SK-N-SH treated with all-trans-retinoic acid at 6 μM for 48 hours (cell line): ENCODE measurements at regions not wholly inside any gene's neighbourhood (a gene's known extent, or its start where the extent isn't known, plus 50 kb on each side); places are given as distances from the start of the nearest gene placed in this dataset.

ENCODE experiments used
- ARNTL ChIP-seq: fragments of 450-650 bp; formaldehyde crosslinking; IDR thresholded peaks from 2 replicates; pipeline ENCODE4 v1.5.0; 2020; ENCODE audit warnings: low read depth, mild to moderate bottlenecking, moderate library complexity, borderline replicate concordance
- CSDC2 ChIP-seq: fragments of 250-450 bp; sonication (Bioruptor Pico); IDR thresholded peaks from 2 replicates; pipeline ENCODE4 v1.5.0; 2020; ENCODE audit warnings: mild to moderate bottlenecking, moderate library complexity
- ESRRG ChIP-seq: fragments of 250-450 bp; sonication (Bioruptor Pico); IDR thresholded peaks from 2 replicates; pipeline ENCODE4 v1.6.1; 2021; ENCODE audit warnings: mild to moderate bottlenecking
- RARB ChIP-seq: fragments of 250-450 bp; sonication (Bioruptor Pico); IDR thresholded peaks from 2 replicates; pipeline ENCODE4 v1.8.0; 2021; ENCODE audit warnings: mild to moderate bottlenecking, moderate library complexity
- TOX ChIP-seq: fragments of 250-450 bp; sonication (Bioruptor Pico); IDR thresholded peaks from 2 replicates; pipeline ENCODE4 v1.8.0; 2021; ENCODE audit warnings: mild to moderate bottlenecking, moderate library complexity, borderline replicate concordance
- ZC3H10 ChIP-seq: fragments of 250-450 bp; sonication (Bioruptor Pico); IDR thresholded peaks from 2 replicates; pipeline ENCODE4 v1.5.1; 2021; ENCODE audit warnings: mild to moderate bottlenecking, moderate library complexity
- TF ChIP-seq, protein P1 (sequence below): fragments of 250-450 bp; sonication (Bioruptor Pico); IDR thresholded peaks from 2 replicates; pipeline ENCODE4 v1.8.0; 2020; ENCODE audit warnings: mild to moderate bottlenecking, moderate library complexity, borderline replicate concordance

DNA sequence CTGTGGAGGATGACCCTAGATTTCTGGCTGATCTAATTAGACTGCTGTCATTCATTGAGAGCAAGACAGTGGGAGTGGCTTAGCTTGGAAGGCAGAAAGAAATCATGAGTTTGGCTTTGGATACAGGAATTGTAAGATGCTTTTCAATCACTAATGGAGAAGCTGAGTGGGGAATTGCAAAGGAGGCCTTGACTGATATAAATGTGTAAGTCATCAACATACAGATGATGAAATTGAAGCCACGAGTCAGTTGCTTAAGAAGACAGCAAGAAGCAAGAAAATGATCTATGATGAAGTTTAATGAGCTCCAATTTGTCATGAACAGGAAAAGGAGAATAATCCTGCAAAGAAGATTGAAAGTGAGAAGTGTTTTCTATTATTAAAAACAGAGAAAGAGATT lies 136.7 kb upstream of the C1QTNF7 start:
- TF ChIP-seq, protein P1, sequence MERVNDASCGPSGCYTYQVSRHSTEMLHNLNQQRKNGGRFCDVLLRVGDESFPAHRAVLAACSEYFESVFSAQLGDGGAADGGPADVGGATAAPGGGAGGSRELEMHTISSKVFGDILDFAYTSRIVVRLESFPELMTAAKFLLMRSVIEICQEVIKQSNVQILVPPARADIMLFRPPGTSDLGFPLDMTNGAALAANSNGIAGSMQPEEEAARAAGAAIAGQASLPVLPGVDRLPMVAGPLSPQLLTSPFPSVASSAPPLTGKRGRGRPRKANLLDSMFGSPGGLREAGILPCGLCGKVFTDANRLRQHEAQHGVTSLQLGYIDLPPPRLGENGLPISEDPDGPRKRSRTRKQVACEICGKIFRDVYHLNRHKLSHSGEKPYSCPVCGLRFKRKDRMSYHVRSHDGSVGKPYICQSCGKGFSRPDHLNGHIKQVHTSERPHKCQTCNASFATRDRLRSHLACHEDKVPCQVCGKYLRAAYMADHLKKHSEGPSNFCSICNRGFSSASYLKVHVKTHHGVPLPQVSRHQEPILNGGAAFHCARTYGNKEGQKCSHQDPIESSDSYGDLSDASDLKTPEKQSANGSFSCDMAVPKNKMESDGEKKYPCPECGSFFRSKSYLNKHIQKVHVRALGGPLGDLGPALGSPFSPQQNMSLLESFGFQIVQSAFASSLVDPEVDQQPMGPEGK (CRISPR knock-in tag) = no peak
- TF ChIP-seq CSDC2 (CRISPR knock-in tag) = no peak
- no peak for TF ChIP-seq ARNTL (CRISPR knock-in tag)
- TF ChIP-seq RARB (CRISPR knock-in tag) = no peak
- no peak for TF ChIP-seq TOX (CRISPR knock-in tag)
- TF ChIP-seq ESRRG (CRISPR knock-in tag) = no peak
- no peak for TF ChIP-seq ZC3H10 (CRISPR knock-in tag)
